A549 (cell line): ENCODE measurements at regions not wholly inside any gene's neighbourhood (a gene's known extent, or its start where the extent isn't known, plus 50 kb on each side); places are given as distances from the start of the nearest gene placed in this dataset.

ENCODE experiments used
- ATAC-seq, 2 experiments: fragments of 200-7000 bp in 1 of 2; fragments of >200 bp in 1 of 2; cut with Nextera tagmentation in 1 of 2; cut with Tn5 transposase in 1 of 2; 3 replicates each; pipeline versions ENCODE4 v1.8.0 to v1.9.1; 2018 to 2020; ENCODE audit warnings: mild to moderate bottlenecking in 1 of 2, moderate library complexity in 1 of 2
- CTCF ChIA-PET: fragments of 300-600 bp; sonication (Branson Sonifier 250); formaldehyde crosslinking; extraction: SDS; loops from one replicate; lab custom pipeline; 2021; ENCODE audit warnings: antibody characterized with exemption, inconsistent platforms; lab: Yijun Ruan, JAX
- POLR2A ChIA-PET: fragments of 350-600 bp; formaldehyde crosslinking; extraction: SDS; loops from one replicate; lab custom pipeline; 2021; ENCODE audit warnings: antibody characterized with exemption, inconsistent platforms; lab: Yijun Ruan, JAX
- DNase-seq, 2 experiments: peaks; one replicate each; pipeline versions ENCODE4 v3.0.0 to v3.0.0-alpha.2; 2011 to 2016; ENCODE audit warnings: low read depth in 1 of 2, low spot score in 1 of 2
- FAIRE-seq: peaks from 2 replicates; lab custom pipeline; 2011; peaks lifted over from hg19 to GRCh38; lab: Jason Lieb, UNC
- H3K27ac ChIP-seq, 2 experiments: fragments of >200 bp; sonication (Bioruptor Twin); formaldehyde crosslinking; 3 replicates each; pipeline ENCODE4 v1.5.1; 2016 to 2017
- H3K4me1 ChIP-seq: fragments of >200 bp; sonication (Bioruptor Twin); formaldehyde crosslinking; 3 replicates; pipeline ENCODE4 v1.6.1; 2016
- H3K4me2 ChIP-seq: fragments of >200 bp; sonication (Bioruptor Twin); formaldehyde crosslinking; 3 replicates; pipeline ENCODE4 v1.6.1; 2016
- H3K4me3 ChIP-seq: fragments of >200 bp; sonication (Bioruptor Twin); formaldehyde crosslinking; 3 replicates; pipeline ENCODE4 v1.5.1; 2016
- H3K9me3 ChIP-seq: fragments of >200 bp; sonication (Bioruptor Twin); formaldehyde crosslinking; 3 replicates; pipeline ENCODE4 v1.6.1; 2016
- BHLHE40 ChIP-seq: IDR thresholded peaks from 2 replicates; pipeline ENCODE4 v1.6.1; 2012; ENCODE audit warnings: low read depth, low read length, inconsistent platforms
- CEBPB ChIP-seq, 2 experiments: fragments of >200 bp in 1 of 2; sonication (Bioruptor Twin) in 1 of 2; formaldehyde crosslinking in 1 of 2; IDR thresholded peaks; 2 replicates each; pipeline ENCODE4 v1.6.1; 2012 to 2016
- CHD2 ChIP-seq: fragments of 150-350 bp; IDR thresholded peaks from 2 replicates; pipeline ENCODE4 v1.6.1; 2014; ENCODE audit warnings: low read length; ENCODE audit not compliant: partially characterized antibody
- CHD4 ChIP-seq: fragments of 200-600 bp; sonication (generic); IDR thresholded peaks from 2 replicates; pipeline ENCODE4 v1.6.1; 2016; ENCODE audit warnings: antibody characterized with exemption, mild to moderate bottlenecking, borderline replicate concordance
- EHF ChIP-seq: fragments of 250-450 bp; sonication (Bioruptor Pico); IDR thresholded peaks from 2 replicates; pipeline ENCODE4 v1.5.0; 2020; ENCODE audit warnings: mild to moderate bottlenecking
- ESRRA ChIP-seq: fragments of 150-350 bp; IDR thresholded peaks from 2 replicates; pipeline ENCODE4 v1.6.1; 2014; ENCODE audit warnings: mild to moderate bottlenecking, low read length, borderline replicate concordance
- FOSB ChIP-seq: fragments of 250-450 bp; sonication (Bioruptor Pico); IDR thresholded peaks from 2 replicates; pipeline ENCODE4 v1.5.0; 2020; ENCODE audit warnings: mild to moderate bottlenecking, moderate library complexity
- FOSL2 ChIP-seq, 2 experiments: fragments of 450-650 bp in 1 of 2; fragments of >200 bp in 1 of 2; sonication (Bioruptor Twin) in 1 of 2; formaldehyde crosslinking; IDR thresholded peaks; 2 replicates each; pipeline versions ENCODE4 v1.5.0 to v1.6.1; 2016 to 2020; ENCODE audit warnings: mild to moderate bottlenecking in 1 of 2, moderate library complexity in 1 of 2
- GATA3 ChIP-seq: IDR thresholded peaks from 2 replicates; pipeline ENCODE4 v1.6.1; 2012; ENCODE audit warnings: borderline replicate concordance
- HES2 ChIP-seq: fragments of >200 bp; sonication (Bioruptor Twin); formaldehyde crosslinking; IDR thresholded peaks from 2 replicates; pipeline ENCODE4 v1.6.1; 2016
- HMGXB4 ChIP-seq: fragments of 250-450 bp; sonication (Bioruptor Pico); IDR thresholded peaks from 2 replicates; pipeline ENCODE4 v1.5.0; 2021; ENCODE audit warnings: mild to moderate bottlenecking, moderate library complexity, borderline replicate concordance
- HOXA7 ChIP-seq: fragments of 250-450 bp; sonication (Bioruptor Pico); IDR thresholded peaks from 2 replicates; pipeline ENCODE4 v1.5.0; 2020; ENCODE audit warnings: mild to moderate bottlenecking, moderate library complexity
- JUN ChIP-seq, 2 experiments: fragments of >200 bp; sonication (Bioruptor Twin); formaldehyde crosslinking; IDR thresholded peaks; 2 replicates in 1 of 2; 3 replicates in 1 of 2; pipeline ENCODE4 v1.6.1; 2016 to 2017
- JUNB ChIP-seq: fragments of >200 bp; sonication (Bioruptor Twin); formaldehyde crosslinking; IDR thresholded peaks from 2 replicates; pipeline ENCODE4 v1.6.1; 2016
- KDM1A ChIP-seq: fragments of 200-600 bp; sonication (generic); IDR thresholded peaks from 2 replicates; pipeline ENCODE4 v1.6.1; 2016; ENCODE audit warnings: low read depth, mild to moderate bottlenecking
- MYC ChIP-seq: IDR thresholded peaks from 2 replicates; pipeline ENCODE4 v1.6.1; 2012; ENCODE audit warnings: mild to moderate bottlenecking, inconsistent platforms, low read length, improper control_type of control experiment, borderline replicate concordance
- PBX3 ChIP-seq: IDR thresholded peaks from 2 replicates; pipeline ENCODE4 v1.6.1; 2012
- PHF8 ChIP-seq: fragments of 200-600 bp; sonication (generic); IDR thresholded peaks from 2 replicates; pipeline ENCODE4 v1.6.1; 2016; ENCODE audit warnings: low read depth, mild to moderate bottlenecking, antibody characterized with exemption, moderate library complexity, borderline replicate concordance
- POLR2A ChIP-seq: IDR thresholded peaks from 2 replicates; pipeline ENCODE4 v1.6.1; 2012; ENCODE audit warnings: mild to moderate bottlenecking, low read length
- POLR2AphosphoS2 ChIP-seq: conservative IDR thresholded peaks from 2 replicates; pipeline ENCODE4 v1.6.1; 2012; ENCODE audit warnings: low read length, improper control_type of control experiment, inconsistent platforms
- REST ChIP-seq: fragments of 200-600 bp; sonication (generic); IDR thresholded peaks from 2 replicates; pipeline ENCODE4 v1.6.1; 2016; ENCODE audit warnings: antibody characterized with exemption, mild to moderate bottlenecking, moderate library complexity
- RNF2 ChIP-seq: fragments of 200-600 bp; sonication (generic); IDR thresholded peaks from 2 replicates; pipeline ENCODE4 v1.6.1; 2016; ENCODE audit warnings: low read depth, mild to moderate bottlenecking, antibody characterized with exemption, moderate library complexity, borderline replicate concordance
- SREBF2 ChIP-seq: fragments of 450-650 bp; IDR thresholded peaks from 2 replicates; pipeline ENCODE4 v1.6.1; 2014; ENCODE audit warnings: mild to moderate bottlenecking, moderate library complexity
- TFCP2L1 ChIP-seq: fragments of 250-450 bp; sonication (Bioruptor Pico); IDR thresholded peaks from 2 replicates; pipeline ENCODE4 v1.5.0; 2021; ENCODE audit warnings: mild to moderate bottlenecking
- TP53 ChIP-seq: fragments of 250-450 bp; sonication (Bioruptor Pico); IDR thresholded peaks from 2 replicates; pipeline ENCODE4 v1.5.0; 2021; ENCODE audit warnings: mild to moderate bottlenecking, moderate library complexity
- ZFP36 ChIP-seq: fragments of 450-650 bp; IDR thresholded peaks from 2 replicates; pipeline ENCODE4 v1.6.1; 2014; ENCODE audit warnings: borderline replicate concordance; ENCODE audit not compliant: partially characterized antibody
- WGBS: methylation state at CpG from one replicate; pipeline ENCODE4 v1.1.6; 2017; ENCODE audit errors: missing lambda C conversion rate; 5-methylcytosine and 5-hydroxymethylcytosine counted together

- TF ChIP-seq CHD2: no peak
- no peak for TF ChIP-seq HOXA7
- TF ChIP-seq FOSB (CRISPR knock-in tag): no peak
- TF ChIP-seq GATA3: no peak
- no peak for TF ChIP-seq SREBF2
- TF ChIP-seq KDM1A: no peak
- TF ChIP-seq TP53 (CRISPR knock-in tag): no peak
- TF ChIP-seq, all 56 proteins: peak for 0
- Histone ChIP-seq H3K27ac (no peak overlapping the region), H3K4me1 (no peaks in the 10 kb centered on the region), H3K4me2 (no peak overlapping the region), H3K4me3 (no peak overlapping the region), H3K9me3 (0 out of 3 replicates have a peak, but pooled peaks cover 3% of the 10 kb centered on the region)
- DNase-seq (no peak), FAIRE-seq (peak; percentile 54), ATAC-seq (no peak)
- ChIA-PET POLR2A (no interaction called here), CTCF (interaction anchor here (1.6 to 3.8 kb wide), 2 partner anchors 10 to 28 kb away, joined by 3 to 11 read pairs; no protein-coding TSS in a partner anchor)
- WGBS: 52% methylated on average over 2 of the region's 2 CpGs
Observed at GRCh38 chr12:107159384-107159900, 66.1 kb upstream of the CRY1 start.

GRCh38 chr12:107163413-107163812 lies 70.1 kb upstream of the CRY1 start:
- ATAC-seq (no peak), DNase-seq (no peak), FAIRE-seq (no peak)
- TF ChIP-seq HES2 (no peak), POLR2A (no peak), PHF8 (no peak), ESRRA (no peak), PBX3 (no peak), TFCP2L1 (no peak), CEBPB (IDR thresholded peaks at IDR 0.05) (no peak), KDM1A (no peak), JUNB (no peak), JUN (IDR thresholded peaks at IDR 0.05) (no peak), MYC (no peak), ZFP36 (no peak), POLR2AphosphoS2 (no peak), HMGXB4 (CRISPR knock-in tag) (no peak), RNF2 (no peak), BHLHE40 (no peak), CHD4 (no peak), EHF (CRISPR knock-in tag) (no peak), REST (no peak), FOSL2 (IDR thresholded peaks at IDR 0.05) (no peak), FOSL2 (CRISPR knock-in tag; IDR thresholded peaks at IDR 0.05) (no peak)
- H3K4me2 ChIP-seq: no peak overlapping the region
- ChIA-PET CTCF (interaction anchor here (1.2 kb wide), 1 partner anchor 10 kb away, joined by 3 read pairs; no protein-coding TSS in a partner anchor), POLR2A (no interaction called here)
- WGBS: 54% methylated on average over 4 of the region's 4 CpGs
- H3K27ac ChIP-seq: no peak overlapping the region
- no peak overlapping the region for H3K4me3 ChIP-seq
- H3K4me1 ChIP-seq: 0 out of 3 replicates have a peak, but pooled peaks cover 6% of the 10 kb centered on the region
- no peaks in the 10 kb centered on the region for H3K9me3 ChIP-seq
